ENCODE measurements at regions not wholly inside any gene's neighbourhood (a gene's known extent, or its start where the extent isn't known, plus 50 kb on each side); places are given as distances from the start of the nearest gene placed in this dataset.

- Histone ChIP-seq H4K91ac (replicated peaks; ENCODE audit: insufficient read length, low read length) (no peak overlapping the region), H3K79me1 (ENCODE audit: low read depth, low read length) (no peaks in the 10 kb centered on the region), H3K79me2 (ENCODE audit: control insufficient read depth in 1 of 2, insufficient read depth in 2 of 2, low read length in 2 of 2) (no peaks in the 10 kb centered on the region), H2BK20ac (ENCODE audit: low read length) (no peak overlapping the region), H4K8ac (ENCODE audit: extremely low read depth, insufficient read depth, low read length) (no peak overlapping the region), H3K4me2 (ENCODE audit: insufficient read depth in 1 of 2, low read depth in 2 of 2, low read length in 2 of 2) (no peak overlapping the region), H2BK5ac (ENCODE audit: low read depth, low read length) (no peak overlapping the region), H4K20me1 (replicated peaks in 1 of 2; ENCODE audit: control insufficient read depth in 1 of 2, insufficient read depth in 2 of 2, low read length in 2 of 2) (no peaks in the 10 kb centered on the region), H3K14ac (ENCODE audit: insufficient read length) (no peak overlapping the region), H2AK5ac (ENCODE audit: low read depth, low read length) (no peak overlapping the region), H3K56ac (replicated peaks; ENCODE audit: insufficient read length, low read depth, low read length) (no peak overlapping the region), H2BK120ac (replicated peaks; ENCODE audit: low read depth, low read length) (no peak overlapping the region), H3K27me3 (replicated peaks in 1 of 4; ENCODE audit: control insufficient read depth in 3 of 4, extremely low read depth in 1 of 4, insufficient read depth in 3 of 4, low read length in 3 of 4) (no peaks in the 10 kb centered on the region), H3K36me3 (ENCODE audit: control insufficient read depth in 2 of 4, insufficient read depth in 4 of 4, low read length in 3 of 4) (no peaks in the 10 kb centered on the region), H3K9ac (replicated peaks in 1 of 4; ENCODE audit: extremely low read depth in 1 of 4, low read depth in 3 of 4, low read length in 3 of 4) (no peak overlapping the region), H2BK15ac (ENCODE audit: low read length) (no peak overlapping the region), H3K23ac (ENCODE audit: insufficient read length) (no peak overlapping the region), H3K9me3 (ENCODE audit: insufficient read depth in 2 of 2, low read depth in 1 of 2, low read length in 1 of 2) (peaks cover 0 to 4% of the 10 kb centered on the region in 2 experiments; a peak in 1 of 4 replicates), H3K4me1 (replicated peaks in 1 of 4; ENCODE audit: control insufficient read depth in 3 of 4, insufficient read depth in 4 of 4, low read length in 3 of 4) (no peaks in the 10 kb centered on the region; a peak in 1 of 7 replicates), H4K5ac (ENCODE audit: insufficient read length, low read depth, low read length) (no peak overlapping the region), H2AFZ (ENCODE audit: low read length) (no peak overlapping the region), H3K18ac (ENCODE audit: extremely low read depth, low read length) (no peak overlapping the region), H3K23me2 (ENCODE audit: low read depth, low read length) (no peaks in the 10 kb centered on the region), H3K27ac (ENCODE audit: low read depth, low read length) (no peak overlapping the region), H3K4ac (replicated peaks; ENCODE audit: insufficient read length, low read depth, low read length) (no peak overlapping the region), H3K4me3 (ENCODE audit: extremely low read depth in 1 of 4, insufficient read depth in 2 of 4, low read depth in 3 of 4, low read length in 4 of 4) (no peak overlapping the region), H2BK12ac (ENCODE audit: low read depth, low read length) (no peak overlapping the region)
- ChIA-PET CTCF (ENCODE audit: partially characterized antibody) (interaction anchor here (0.9 kb wide), 1 partner anchor 977 kb away, joined by 3 read pairs; no protein-coding TSS in a partner anchor), POLR2A (ENCODE audit: partially characterized antibody) (no interaction called here)
- WGBS, 2 experiments (ENCODE audit: extremely low coverage in 1 of 2, insufficient coverage in 1 of 2, insufficient read length in 1 of 2, insufficient replicate concordance in 2 of 2, low coverage in 1 of 2, low lambda C conversion rate in 2 of 2, missing lambda C conversion rate in 1 of 2), result 93% methylated on average over 7 of the region's 7 CpGs; no CpG with 5 or more reads in 1 of the 2 experiments
- FAIRE-seq, result no peak
- DNase-seq (ENCODE audit: low read depth in 1 of 2, low spot score in 2 of 2), result no peak
- TF ChIP-seq MAFK (IDR thresholded peaks at IDR 0.05; ENCODE audit: low read depth, low read length) (no peak), KDM4A (IDR thresholded peaks at IDR 0.05; ENCODE audit: low read depth, low read length, severe bottlenecking) (no peak), POLR2AphosphoS5 (IDR thresholded peaks at IDR 0.05; ENCODE audit: low read depth, low read length) (no peak), TBP (IDR thresholded peaks at IDR 0.05; ENCODE audit: low read depth, low read length) (no peak), HDAC2 (IDR thresholded peaks at IDR 0.05; ENCODE audit: borderline replicate concordance in 1 of 2, low read depth in 2 of 2, low read length in 2 of 2) (no peak), SRF (IDR thresholded peaks at IDR 0.05; ENCODE audit: low read depth, low read length) (no peak), CTBP2 (IDR thresholded peaks at IDR 0.05; ENCODE audit: borderline replicate concordance, insufficient read depth, insufficient read length, low read length) (no peak), POU5F1 (IDR thresholded peaks at IDR 0.05; ENCODE audit: low read depth, low read length) (no peak), SUZ12 (IDR thresholded peaks at IDR 0.05; ENCODE audit: low read length) (no peak), EP300 (IDR thresholded peaks at IDR 0.05; ENCODE audit: borderline replicate concordance in 1 of 2, low read depth in 2 of 2, low read length in 2 of 2) (no peak), E2F6 (IDR thresholded peaks at IDR 0.05) (no peak)
Measured at GRCh38 chr4:186954956-186955355, 231.3 kb upstream of the FAT1 start.

Measured in H1 (cell line).